Peyer's patch (tissue), 4 donors: ENCODE measurements at regions not wholly inside any gene's neighbourhood (a gene's known extent, or its start where the extent isn't known, plus 50 kb on each side); places are given as distances from the start of the nearest gene placed in this dataset.

ENCODE experiments used
- POLR2A ChIP-seq, 2 donors: fragments of 450-650 bp; IDR thresholded peaks; one replicate each; pipeline ENCODE4 v1.5.1; 2017; ENCODE audit warnings: antibody characterized with exemption in 2 of 2, mild to moderate bottlenecking in 2 of 2, moderate library complexity in 2 of 2
- TF ChIP-seq, protein P1 (sequence below), 6 experiments: fragments of 450-650 bp in 4 of 6; fragments of 200-600 bp in 2 of 6; sonication (generic) in 1 of 6; IDR thresholded peaks; one replicate each; pipeline ENCODE4 v1.5.1; 2017 to 2019; ENCODE audit warnings: antibody characterized with exemption in 6 of 6, mild to moderate bottlenecking in 3 of 6, moderate library complexity in 1 of 6

- no peak for TF ChIP-seq POLR2A (IDR thresholded peaks at IDR 0.05)
- TF ChIP-seq, protein P1, sequence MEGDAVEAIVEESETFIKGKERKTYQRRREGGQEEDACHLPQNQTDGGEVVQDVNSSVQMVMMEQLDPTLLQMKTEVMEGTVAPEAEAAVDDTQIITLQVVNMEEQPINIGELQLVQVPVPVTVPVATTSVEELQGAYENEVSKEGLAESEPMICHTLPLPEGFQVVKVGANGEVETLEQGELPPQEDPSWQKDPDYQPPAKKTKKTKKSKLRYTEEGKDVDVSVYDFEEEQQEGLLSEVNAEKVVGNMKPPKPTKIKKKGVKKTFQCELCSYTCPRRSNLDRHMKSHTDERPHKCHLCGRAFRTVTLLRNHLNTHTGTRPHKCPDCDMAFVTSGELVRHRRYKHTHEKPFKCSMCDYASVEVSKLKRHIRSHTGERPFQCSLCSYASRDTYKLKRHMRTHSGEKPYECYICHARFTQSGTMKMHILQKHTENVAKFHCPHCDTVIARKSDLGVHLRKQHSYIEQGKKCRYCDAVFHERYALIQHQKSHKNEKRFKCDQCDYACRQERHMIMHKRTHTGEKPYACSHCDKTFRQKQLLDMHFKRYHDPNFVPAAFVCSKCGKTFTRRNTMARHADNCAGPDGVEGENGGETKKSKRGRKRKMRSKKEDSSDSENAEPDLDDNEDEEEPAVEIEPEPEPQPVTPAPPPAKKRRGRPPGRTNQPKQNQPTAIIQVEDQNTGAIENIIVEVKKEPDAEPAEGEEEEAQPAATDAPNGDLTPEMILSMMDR (IDR thresholded peaks at IDR 0.05) = no peak
Measured at GRCh38 chr13:73171271-73171682, 112.5 kb downstream of the KLF5 start.
